HEK293 (cell line): ENCODE measurements at regions not wholly inside any gene's neighbourhood (a gene's known extent, or its start where the extent isn't known, plus 50 kb on each side); places are given as distances from the start of the nearest gene placed in this dataset.

Experiments used
- CTCF ChIA-PET: fragments of 350-600 bp; formaldehyde crosslinking; extraction: SDS; loops from one replicate; lab custom pipeline; 2021; ENCODE audit warnings: antibody characterized with exemption; lab: Yijun Ruan, JAX
- POLR2A ChIA-PET: fragments of 300-600 bp; formaldehyde crosslinking; extraction: SDS; loops from one replicate; lab custom pipeline; 2020; ENCODE audit warnings: antibody characterized with exemption, inconsistent platforms; lab: Yijun Ruan, JAX
- H3K27ac ChIP-seq: fragments of 200-500 bp; sonication (Bioruptor generic); 2 replicates; pipeline ENCODE4 v1.5.1; 2014; ENCODE audit warnings: low read depth, low read length, control low read depth, inconsistent platforms; ENCODE audit errors: extremely low read depth
- H3K36me3 ChIP-seq, 2 experiments: fragments of 200-500 bp in 1 of 2; sonication (Bioruptor generic) in 1 of 2; 1 replicate in 1 of 2; 2 replicates in 1 of 2; pipeline ENCODE4 v1.5.1; 2014 to 2017; ENCODE audit warnings: inconsistent platforms in 2 of 2, low read length in 2 of 2; ENCODE audit not compliant: control insufficient read depth in 2 of 2, insufficient read depth in 1 of 2
- H3K4me1 ChIP-seq: fragments of 200-500 bp; sonication (Bioruptor generic); 2 replicates; pipeline ENCODE4 v1.5.1; 2014; ENCODE audit warnings: mild to moderate bottlenecking, low read length, inconsistent platforms; ENCODE audit not compliant: control insufficient read depth, insufficient read depth
- H3K4me3 ChIP-seq: 2 replicates; pipeline ENCODE4 v1.5.1; 2011; ENCODE audit warnings: low read depth, mild to moderate bottlenecking, control low read depth, low read length, moderate library complexity
- H3K9me3 ChIP-seq: fragments of 200-500 bp; sonication (Bioruptor generic); 2 replicates; pipeline ENCODE4 v1.5.1; 2014; ENCODE audit warnings: low read depth, low read length, inconsistent platforms; ENCODE audit not compliant: control insufficient read depth, insufficient read depth
- ZIC2 ChIP-seq: fragments of 450-650 bp; formaldehyde crosslinking; IDR thresholded peaks from 2 replicates; pipeline ENCODE4 v1.5.1; 2016; ENCODE audit warnings: missing biosample characterization, missing genetic modification characterization
- ZNF155 ChIP-seq: fragments of 450-650 bp; formaldehyde crosslinking; IDR thresholded peaks from 2 replicates; pipeline ENCODE4 v1.5.1; 2016; ENCODE audit warnings: missing biosample characterization, missing genetic modification characterization
- ZNF23 ChIP-seq: fragments of 450-650 bp; formaldehyde crosslinking; IDR thresholded peaks from 2 replicates; pipeline ENCODE4 v1.5.1; 2016; ENCODE audit warnings: missing biosample characterization, missing genetic modification characterization, borderline replicate concordance
- ZNF24 ChIP-seq: fragments of 450-650 bp; formaldehyde crosslinking; IDR thresholded peaks from 2 replicates; pipeline ENCODE4 v1.5.1; 2016; ENCODE audit warnings: missing biosample characterization, missing genetic modification characterization
- ZNF354C ChIP-seq: fragments of 450-650 bp; formaldehyde crosslinking; IDR thresholded peaks from 2 replicates; pipeline ENCODE4 v1.5.1; 2016; ENCODE audit warnings: missing biosample characterization, missing genetic modification characterization, low read depth, borderline replicate concordance
- ZNF391 ChIP-seq: fragments of 450-650 bp; formaldehyde crosslinking; IDR thresholded peaks from 2 replicates; pipeline ENCODE4 v1.5.1; 2016; ENCODE audit warnings: low read depth, missing biosample characterization, missing genetic modification characterization, borderline replicate concordance
- ZNF426 ChIP-seq: fragments of 450-650 bp; formaldehyde crosslinking; IDR thresholded peaks from 2 replicates; pipeline ENCODE4 v1.5.1; 2017; ENCODE audit warnings: missing biosample characterization, missing genetic modification characterization, mild to moderate bottlenecking, inconsistent platforms, moderate library complexity
- ZNF548 ChIP-seq: fragments of 450-650 bp; formaldehyde crosslinking; IDR thresholded peaks from 2 replicates; pipeline ENCODE4 v1.5.1; 2016; ENCODE audit warnings: missing biosample characterization, missing genetic modification characterization
- ZNF654 ChIP-seq: fragments of 450-650 bp; formaldehyde crosslinking; IDR thresholded peaks from 2 replicates; pipeline ENCODE4 v1.5.1; 2016; ENCODE audit warnings: low read depth, missing biosample characterization, missing genetic modification characterization
- ZNF830 ChIP-seq: fragments of 450-650 bp; IDR thresholded peaks from 2 replicates; pipeline ENCODE4 v1.5.0; 2018; ENCODE audit warnings: missing biosample characterization, missing genetic modification characterization, low read depth, mild to moderate bottlenecking, moderate library complexity
- ZSCAN16 ChIP-seq: fragments of 450-650 bp; formaldehyde crosslinking; IDR thresholded peaks from 2 replicates; pipeline ENCODE4 v1.5.1; 2016; ENCODE audit warnings: missing biosample characterization, missing genetic modification characterization
- ZSCAN30 ChIP-seq: fragments of 450-650 bp; IDR thresholded peaks from 2 replicates; pipeline ENCODE4 v1.5.1; 2018; ENCODE audit warnings: missing biosample characterization, mild to moderate bottlenecking, missing genetic modification characterization, moderate library complexity
- TF ChIP-seq, protein P1 (sequence below): fragments of 450-650 bp; formaldehyde crosslinking; IDR thresholded peaks from 2 replicates; pipeline ENCODE4 v1.5.1; 2017; ENCODE audit warnings: missing biosample characterization, missing genetic modification characterization
- TF ChIP-seq, protein P2 (sequence below): fragments of 450-650 bp; formaldehyde crosslinking; IDR thresholded peaks from 2 replicates; pipeline ENCODE4 v1.5.1; 2016; ENCODE audit warnings: missing biosample characterization, missing genetic modification characterization
- TF ChIP-seq, protein P3 (sequence below): fragments of 450-650 bp; formaldehyde crosslinking; conservative IDR thresholded peaks from 2 replicates; pipeline ENCODE4 v1.5.1; 2016; ENCODE audit warnings: low read depth, missing biosample characterization, missing genetic modification characterization
- TF ChIP-seq, protein P4 (sequence below): IDR thresholded peaks from 2 replicates; pipeline ENCODE4 v1.6.1; 2011; ENCODE audit warnings: mild to moderate bottlenecking, low read depth, low read length, borderline replicate concordance
- TF ChIP-seq, protein P5 (sequence below): fragments of 450-650 bp; formaldehyde crosslinking; IDR thresholded peaks from 2 replicates; pipeline ENCODE4 v1.5.1; 2016; ENCODE audit warnings: missing biosample characterization, missing genetic modification characterization

DNA sequence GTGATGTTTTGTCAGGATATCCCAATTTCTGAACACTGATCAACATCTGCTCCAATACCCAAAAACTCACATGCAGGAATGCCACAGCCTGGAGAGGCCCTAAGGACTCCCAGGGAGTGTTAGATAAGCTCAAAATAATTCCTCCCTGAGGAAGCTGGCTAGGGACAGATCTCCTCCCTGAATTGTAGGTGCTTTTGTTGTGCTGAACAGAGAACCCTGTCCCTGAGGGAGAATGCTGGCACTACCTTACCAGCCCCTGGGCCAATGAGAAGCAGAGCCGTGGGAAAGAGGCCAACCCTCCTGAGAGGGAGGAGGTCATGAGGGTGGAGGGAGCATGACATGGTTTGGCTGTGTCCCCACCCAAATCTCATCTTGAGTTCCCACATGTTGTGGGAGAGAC, 73.6 kb upstream of the PTGFRN start:
- CTCF ChIA-PET: no interaction called here
- Histone ChIP-seq H3K27ac (no peak overlapping the region), H3K4me1 (no peaks in the 10 kb centered on the region), H3K4me3 (no peak overlapping the region), H3K36me3 (no peaks in the 10 kb centered on the region), H3K9me3 (no peaks in the 10 kb centered on the region)
- POLR2A ChIA-PET: no interaction called here
- TF ChIP-seq ZNF830 (tag by site-specific recombination): no peak
- TF ChIP-seq, protein P1, sequence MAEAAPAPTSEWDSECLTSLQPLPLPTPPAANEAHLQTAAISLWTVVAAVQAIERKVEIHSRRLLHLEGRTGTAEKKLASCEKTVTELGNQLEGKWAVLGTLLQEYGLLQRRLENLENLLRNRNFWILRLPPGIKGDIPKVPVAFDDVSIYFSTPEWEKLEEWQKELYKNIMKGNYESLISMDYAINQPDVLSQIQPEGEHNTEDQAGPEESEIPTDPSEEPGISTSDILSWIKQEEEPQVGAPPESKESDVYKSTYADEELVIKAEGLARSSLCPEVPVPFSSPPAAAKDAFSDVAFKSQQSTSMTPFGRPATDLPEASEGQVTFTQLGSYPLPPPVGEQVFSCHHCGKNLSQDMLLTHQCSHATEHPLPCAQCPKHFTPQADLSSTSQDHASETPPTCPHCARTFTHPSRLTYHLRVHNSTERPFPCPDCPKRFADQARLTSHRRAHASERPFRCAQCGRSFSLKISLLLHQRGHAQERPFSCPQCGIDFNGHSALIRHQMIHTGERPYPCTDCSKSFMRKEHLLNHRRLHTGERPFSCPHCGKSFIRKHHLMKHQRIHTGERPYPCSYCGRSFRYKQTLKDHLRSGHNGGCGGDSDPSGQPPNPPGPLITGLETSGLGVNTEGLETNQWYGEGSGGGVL (tag by site-specific recombination): no peak
- TF ChIP-seq ZNF391: no peak
- TF ChIP-seq ZSCAN16: no peak
- TF ChIP-seq, protein P2, sequence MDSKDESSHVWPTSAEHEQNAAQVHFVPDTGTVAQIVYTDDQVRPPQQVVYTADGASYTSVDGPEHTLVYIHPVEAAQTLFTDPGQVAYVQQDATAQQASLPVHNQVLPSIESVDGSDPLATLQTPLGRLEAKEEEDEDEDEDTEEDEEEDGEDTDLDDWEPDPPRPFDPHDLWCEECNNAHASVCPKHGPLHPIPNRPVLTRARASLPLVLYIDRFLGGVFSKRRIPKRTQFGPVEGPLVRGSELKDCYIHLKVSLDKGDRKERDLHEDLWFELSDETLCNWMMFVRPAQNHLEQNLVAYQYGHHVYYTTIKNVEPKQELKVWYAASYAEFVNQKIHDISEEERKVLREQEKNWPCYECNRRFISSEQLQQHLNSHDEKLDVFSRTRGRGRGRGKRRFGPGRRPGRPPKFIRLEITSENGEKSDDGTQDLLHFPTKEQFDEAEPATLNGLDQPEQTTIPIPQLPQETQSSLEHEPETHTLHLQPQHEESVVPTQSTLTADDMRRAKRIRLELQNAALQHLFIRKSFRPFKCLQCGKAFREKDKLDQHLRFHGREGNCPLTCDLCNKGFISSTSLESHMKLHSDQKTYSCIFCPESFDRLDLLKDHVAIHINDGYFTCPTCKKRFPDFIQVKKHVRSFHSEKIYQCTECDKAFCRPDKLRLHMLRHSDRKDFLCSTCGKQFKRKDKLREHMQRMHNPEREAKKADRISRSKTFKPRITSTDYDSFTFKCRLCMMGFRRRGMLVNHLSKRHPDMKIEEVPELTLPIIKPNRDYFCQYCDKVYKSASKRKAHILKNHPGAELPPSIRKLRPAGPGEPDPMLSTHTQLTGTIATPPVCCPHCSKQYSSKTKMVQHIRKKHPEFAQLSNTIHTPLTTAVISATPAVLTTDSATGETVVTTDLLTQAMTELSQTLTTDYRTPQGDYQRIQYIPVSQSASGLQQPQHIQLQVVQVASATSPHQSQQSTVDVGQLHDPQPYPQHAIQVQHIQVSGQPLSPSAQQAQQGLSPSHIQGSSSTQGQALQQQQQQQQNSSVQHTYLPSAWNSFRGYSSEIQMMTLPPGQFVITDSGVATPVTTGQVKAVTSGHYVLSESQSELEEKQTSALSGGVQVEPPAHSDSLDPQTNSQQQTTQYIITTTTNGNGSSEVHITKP (tag by site-specific recombination): no peak
- no peak for TF ChIP-seq ZNF654 (tag by site-specific recombination)
- no peak for TF ChIP-seq ZSCAN30
- no peak for TF ChIP-seq ZIC2 (tag by site-specific recombination)
- TF ChIP-seq ZNF24: no peak
- TF ChIP-seq, protein P3, sequence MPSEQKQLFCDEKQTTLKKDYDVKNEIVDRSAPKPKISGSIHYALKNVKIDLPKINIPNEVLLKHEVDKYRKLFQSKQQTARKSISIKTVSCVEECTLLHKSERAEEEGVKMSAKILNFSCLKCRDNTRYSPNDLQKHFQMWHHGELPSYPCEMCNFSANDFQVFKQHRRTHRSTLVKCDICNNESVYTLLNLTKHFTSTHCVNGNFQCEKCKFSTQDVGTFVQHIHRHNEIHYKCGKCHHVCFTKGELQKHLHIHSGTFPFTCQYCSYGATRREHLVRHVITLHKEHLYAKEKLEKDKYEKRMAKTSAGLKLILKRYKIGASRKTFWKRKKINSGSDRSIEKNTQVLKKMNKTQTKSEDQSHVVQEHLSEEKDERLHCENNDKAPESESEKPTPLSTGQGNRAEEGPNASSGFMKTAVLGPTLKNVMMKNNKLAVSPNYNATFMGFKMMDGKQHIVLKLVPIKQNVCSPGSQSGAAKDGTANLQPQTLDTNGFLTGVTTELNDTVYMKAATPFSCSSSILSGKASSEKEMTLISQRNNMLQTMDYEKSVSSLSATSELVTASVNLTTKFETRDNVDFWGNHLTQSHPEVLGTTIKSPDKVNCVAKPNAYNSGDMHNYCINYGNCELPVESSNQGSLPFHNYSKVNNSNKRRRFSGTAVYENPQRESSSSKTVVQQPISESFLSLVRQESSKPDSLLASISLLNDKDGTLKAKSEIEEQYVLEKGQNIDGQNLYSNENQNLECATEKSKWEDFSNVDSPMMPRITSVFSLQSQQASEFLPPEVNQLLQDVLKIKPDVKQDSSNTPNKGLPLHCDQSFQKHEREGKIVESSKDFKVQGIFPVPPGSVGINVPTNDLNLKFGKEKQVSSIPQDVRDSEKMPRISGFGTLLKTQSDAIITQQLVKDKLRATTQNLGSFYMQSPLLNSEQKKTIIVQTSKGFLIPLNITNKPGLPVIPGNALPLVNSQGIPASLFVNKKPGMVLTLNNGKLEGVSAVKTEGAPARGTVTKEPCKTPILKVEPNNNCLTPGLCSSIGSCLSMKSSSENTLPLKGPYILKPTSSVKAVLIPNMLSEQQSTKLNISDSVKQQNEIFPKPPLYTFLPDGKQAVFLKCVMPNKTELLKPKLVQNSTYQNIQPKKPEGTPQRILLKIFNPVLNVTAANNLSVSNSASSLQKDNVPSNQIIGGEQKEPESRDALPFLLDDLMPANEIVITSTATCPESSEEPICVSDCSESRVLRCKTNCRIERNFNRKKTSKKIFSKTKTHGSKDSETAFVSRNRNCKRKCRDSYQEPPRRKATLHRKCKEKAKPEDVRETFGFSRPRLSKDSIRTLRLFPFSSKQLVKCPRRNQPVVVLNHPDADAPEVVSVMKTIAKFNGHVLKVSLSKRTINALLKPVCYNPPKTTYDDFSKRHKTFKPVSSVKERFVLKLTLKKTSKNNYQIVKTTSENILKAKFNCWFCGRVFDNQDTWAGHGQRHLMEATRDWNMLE (tag by site-specific recombination): no peak
- no peak for TF ChIP-seq ZNF426 (tag by site-specific recombination)
- TF ChIP-seq, protein P4, sequence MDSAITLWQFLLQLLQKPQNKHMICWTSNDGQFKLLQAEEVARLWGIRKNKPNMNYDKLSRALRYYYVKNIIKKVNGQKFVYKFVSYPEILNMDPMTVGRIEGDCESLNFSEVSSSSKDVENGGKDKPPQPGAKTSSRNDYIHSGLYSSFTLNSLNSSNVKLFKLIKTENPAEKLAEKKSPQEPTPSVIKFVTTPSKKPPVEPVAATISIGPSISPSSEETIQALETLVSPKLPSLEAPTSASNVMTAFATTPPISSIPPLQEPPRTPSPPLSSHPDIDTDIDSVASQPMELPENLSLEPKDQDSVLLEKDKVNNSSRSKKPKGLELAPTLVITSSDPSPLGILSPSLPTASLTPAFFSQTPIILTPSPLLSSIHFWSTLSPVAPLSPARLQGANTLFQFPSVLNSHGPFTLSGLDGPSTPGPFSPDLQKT: no peak
- no peak for TF ChIP-seq ZNF23 (tag by site-specific recombination)
- TF ChIP-seq ZNF548 (tag by site-specific recombination): no peak
- TF ChIP-seq ZNF354C (tag by site-specific recombination): no peak
- TF ChIP-seq, protein P5, sequence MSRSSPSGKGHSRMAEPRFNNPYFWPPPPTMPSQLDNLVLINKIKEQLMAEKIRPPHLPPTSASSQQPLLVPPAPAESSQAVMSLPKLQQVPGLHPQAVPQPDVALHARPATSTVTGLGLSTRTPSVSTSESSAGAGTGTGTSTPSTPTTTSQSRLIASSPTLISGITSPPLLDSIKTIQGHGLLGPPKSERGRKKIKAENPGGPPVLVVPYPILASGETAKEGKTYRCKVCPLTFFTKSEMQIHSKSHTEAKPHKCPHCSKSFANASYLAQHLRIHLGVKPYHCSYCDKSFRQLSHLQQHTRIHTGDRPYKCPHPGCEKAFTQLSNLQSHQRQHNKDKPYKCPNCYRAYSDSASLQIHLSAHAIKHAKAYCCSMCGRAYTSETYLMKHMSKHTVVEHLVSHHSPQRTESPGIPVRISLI (tag by site-specific recombination): no peak
- TF ChIP-seq ZNF155 (tag by site-specific recombination): no peak
